Activated CD8-positive, alpha-beta T cell treated with anti-CD3 and anti-CD28 coated beads for 36 hours (primary cell): ENCODE measurements at regions not wholly inside any gene's neighbourhood (a gene's known extent, or its start where the extent isn't known, plus 50 kb on each side); places are given as distances from the start of the nearest gene placed in this dataset.

ENCODE experiments used
- ATAC-seq: fragments of 200-7000 bp; cut with Tn5 transposase; one replicate; pipeline ENCODE4 v1.10.0; 2021; ENCODE audit warnings: mild to moderate bottlenecking, moderate library complexity
- CTCF ChIA-PET: fragments of 350-600 bp; sonication (Branson Sonifier 250); formaldehyde crosslinking; loops from one replicate; lab custom pipeline; 2021; ENCODE audit warnings: antibody characterized with exemption; lab: Charles Lee
- POLR2A ChIA-PET: fragments of 350-600 bp; sonication (Branson Sonifier 250); formaldehyde crosslinking; loops from one replicate; lab custom pipeline; 2021; ENCODE audit warnings: antibody characterized with exemption; lab: Charles Lee
- DNase-seq: peaks from one replicate; pipeline ENCODE4 v3.0.0-alpha.2; 2020
- H3K27ac Mint-ChIP-seq: one replicate; pipeline ENCODE4 v1.8.0; 2021; ENCODE audit warnings: mild to moderate bottlenecking, mixed read lengths
- H3K27me3 Mint-ChIP-seq: one replicate; pipeline ENCODE4 v1.8.0; 2021; ENCODE audit warnings: mixed read lengths
- H3K36me3 Mint-ChIP-seq: one replicate; pipeline ENCODE4 v1.8.0; 2021; ENCODE audit warnings: low read depth, mixed read lengths
- H3K4me1 Mint-ChIP-seq: one replicate; pipeline ENCODE4 v1.8.0; 2021; ENCODE audit warnings: low read depth, mixed read lengths
- H3K4me3 Mint-ChIP-seq: one replicate; pipeline ENCODE4 v1.8.0; 2021; ENCODE audit warnings: mild to moderate bottlenecking, moderate library complexity, mixed read lengths
- H3K9me3 Mint-ChIP-seq: one replicate; pipeline ENCODE4 v1.8.0; 2021; ENCODE audit warnings: mixed read lengths
- CTCF ChIP-seq: fragments of 200-600 bp; IDR thresholded peaks from one replicate; pipeline ENCODE4 v1.8.0; 2022; ENCODE audit warnings: antibody characterized with exemption, mild to moderate bottlenecking
- intact Hi-C: fragments of 100-400 bp; cut with micrococcal nuclease; formaldehyde crosslinking; loops from one replicate; pipeline ENCODE4 v1.10.0; 2022

DNA sequence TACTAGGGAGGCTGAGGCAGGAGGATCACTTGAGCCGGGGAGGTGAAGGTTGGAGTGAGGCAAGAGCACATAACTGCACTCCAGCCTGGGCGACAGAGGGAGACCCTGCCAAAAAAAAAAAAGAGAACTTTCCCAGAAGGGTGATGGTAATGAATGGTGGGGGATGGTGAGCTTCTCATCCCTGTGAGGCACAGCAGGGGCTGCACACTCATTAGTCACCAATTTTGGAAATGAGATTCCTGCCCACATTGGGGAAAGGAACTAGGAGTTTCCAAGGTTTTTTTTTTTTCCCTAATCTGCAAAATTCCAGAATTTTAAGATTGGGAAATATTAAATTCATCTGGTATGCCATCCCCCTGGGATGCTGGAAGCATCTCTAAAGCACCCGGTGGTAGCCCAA, 50.2 kb upstream of the SSBP3 start:
- intact Hi-C loops = no loop called here
- POLR2A ChIA-PET = no interaction called here
- no peaks in the 10 kb centered on the region for H3K36me3 Mint-ChIP-seq
- no peaks in the 10 kb centered on the region for H3K27me3 Mint-ChIP-seq
- no peak for TF ChIP-seq CTCF
- CTCF ChIA-PET = interaction anchor here (0.9 kb wide), 1 partner anchor 49 kb away, joined by 3 read pairs; no protein-coding TSS in a partner anchor
- H3K4me1 Mint-ChIP-seq = peaks cover 28% of the 10 kb centered on the region
- no peak overlapping the region for H3K27ac Mint-ChIP-seq
- peaks cover 1% of the 10 kb centered on the region for H3K9me3 Mint-ChIP-seq
- no peak overlapping the region for H3K4me3 Mint-ChIP-seq
- DNase-seq (no peak), ATAC-seq (no peak)
